ENCODE measurements at regions not wholly inside any gene's neighbourhood (a gene's known extent, or its start where the extent isn't known, plus 50 kb on each side); places are given as distances from the start of the nearest gene placed in this dataset.
A peak's percentile ranks its signal among the peaks of the same experiment; 100 is the strongest.

GRCh38 chr3:115321400-115321805 is 174.3 kb upstream of the ZBTB20 start:
- no peaks in the 10 kb centered on the region for H3K36me3 ChIP-seq (ENCODE audit: control insufficient read depth, insufficient read depth, low read length)
- no peak for TF ChIP-seq CTCF (IDR thresholded peaks at IDR 0.05; ENCODE audit: insufficient read depth, low read length, poor library complexity, severe bottlenecking)
- H3K27me3 ChIP-seq (replicated peaks; ENCODE audit: control insufficient read depth, insufficient read depth, low read length), result no peaks in the 10 kb centered on the region
- H3K4me3 ChIP-seq (replicated peaks; ENCODE audit: low read depth, low read length), result no peak overlapping the region
- DNase-seq (ENCODE audit: extremely low read depth, insufficient read length), result peak; percentile 8

GRCh38 chr3:115322901-115323300 is 175.8 kb upstream of the ZBTB20 start:
- Histone ChIP-seq H3K4me3 (replicated peaks; ENCODE audit: low read depth, low read length) (no peak overlapping the region), H3K36me3 (ENCODE audit: control insufficient read depth, insufficient read depth, low read length) (no peaks in the 10 kb centered on the region), H3K27me3 (replicated peaks; ENCODE audit: control insufficient read depth, insufficient read depth, low read length) (no peaks in the 10 kb centered on the region)
- no peak for DNase-seq (ENCODE audit: extremely low read depth, insufficient read length)
- no peak for TF ChIP-seq CTCF (IDR thresholded peaks at IDR 0.05; ENCODE audit: insufficient read depth, low read length, poor library complexity, severe bottlenecking)

- no peaks in the 10 kb centered on the region for H3K27me3 ChIP-seq (replicated peaks; ENCODE audit: control insufficient read depth, insufficient read depth, low read length)
- DNase-seq (ENCODE audit: extremely low read depth, insufficient read length), result no peak
- no peaks in the 10 kb centered on the region for H3K36me3 ChIP-seq (ENCODE audit: control insufficient read depth, insufficient read depth, low read length)
- no peak overlapping the region for H3K4me3 ChIP-seq (replicated peaks; ENCODE audit: low read depth, low read length)
- no peak for TF ChIP-seq CTCF (IDR thresholded peaks at IDR 0.05; ENCODE audit: insufficient read depth, low read length, poor library complexity, severe bottlenecking)
Measured at GRCh38 chr3:115323380-115323779, 176.3 kb upstream of the ZBTB20 start.

- Histone ChIP-seq H3K27me3 (replicated peaks; ENCODE audit: control insufficient read depth, insufficient read depth, low read length) (no peaks in the 10 kb centered on the region), H3K36me3 (ENCODE audit: control insufficient read depth, insufficient read depth, low read length) (no peaks in the 10 kb centered on the region), H3K4me3 (replicated peaks; ENCODE audit: low read depth, low read length) (no peak overlapping the region)
- DNase-seq (ENCODE audit: extremely low read depth, insufficient read length), result no peak
- no peak for TF ChIP-seq CTCF (IDR thresholded peaks at IDR 0.05; ENCODE audit: insufficient read depth, low read length, poor library complexity, severe bottlenecking)
Measured at GRCh38 chr3:115324056-115324455, 177.0 kb upstream of the ZBTB20 start.

GRCh38 chr3:115325539-115325938 is 178.5 kb upstream of the ZBTB20 start:
- Histone ChIP-seq H3K4me3 (replicated peaks; ENCODE audit: low read depth, low read length) (no peak overlapping the region), H3K36me3 (ENCODE audit: control insufficient read depth, insufficient read depth, low read length) (no peaks in the 10 kb centered on the region), H3K27me3 (replicated peaks; ENCODE audit: control insufficient read depth, insufficient read depth, low read length) (no peaks in the 10 kb centered on the region)
- no peak for TF ChIP-seq CTCF (IDR thresholded peaks at IDR 0.05; ENCODE audit: insufficient read depth, low read length, poor library complexity, severe bottlenecking)
- DNase-seq (ENCODE audit: extremely low read depth, insufficient read length), result no peak

- DNase-seq (ENCODE audit: extremely low read depth, insufficient read length), result no peak
- Histone ChIP-seq H3K36me3 (ENCODE audit: control insufficient read depth, insufficient read depth, low read length) (no peaks in the 10 kb centered on the region), H3K4me3 (replicated peaks; ENCODE audit: low read depth, low read length) (no peak overlapping the region), H3K27me3 (replicated peaks; ENCODE audit: control insufficient read depth, insufficient read depth, low read length) (no peaks in the 10 kb centered on the region)
- TF ChIP-seq CTCF (IDR thresholded peaks at IDR 0.05; ENCODE audit: insufficient read depth, low read length, poor library complexity, severe bottlenecking), result no peak
Measured at GRCh38 chr3:115330430-115330829, 183.3 kb upstream of the ZBTB20 start.
